Calu3 (cell line): ENCODE measurements at regions not wholly inside any gene's neighbourhood (a gene's known extent, or its start where the extent isn't known, plus 50 kb on each side); places are given as distances from the start of the nearest gene placed in this dataset.
"Not testable (repeated sequence)": the region's sequence is repeated elsewhere in the genome, so short reads cannot be mapped to it uniquely, and the experiment has no call there.

Experiments used
- BruUV-seq: library from RNA; stranded (reverse); fragments of 400-500 nt; replicated peaks from 2 replicates; lab custom pipeline; 2021; lab: Mats Ljungman, UMichigan
- CTCF ChIA-PET: fragments of 300-600 bp; sonication (Branson Sonifier 250); formaldehyde crosslinking; loops from one replicate; lab custom pipeline; 2022; ENCODE audit warnings: antibody characterized with exemption; lab: Charles Lee
- DNase-seq: peaks from one replicate; pipeline ENCODE4 v3.0.0; 2022
- H3K27ac Mint-ChIP-seq: one replicate; pipeline ENCODE4 v1.8.0; 2022; ENCODE audit warnings: mixed read lengths; ENCODE audit not compliant: unreplicated experiment
- H3K27me3 Mint-ChIP-seq: one replicate; pipeline ENCODE4 v1.8.0; 2022; ENCODE audit warnings: mixed read lengths; ENCODE audit not compliant: unreplicated experiment
- H3K36me3 Mint-ChIP-seq: one replicate; pipeline ENCODE4 v1.8.0; 2022; ENCODE audit warnings: mild to moderate bottlenecking, moderate library complexity, mixed read lengths; ENCODE audit not compliant: insufficient read depth, unreplicated experiment
- H3K4me1 Mint-ChIP-seq: one replicate; pipeline ENCODE4 v1.8.0; 2022; ENCODE audit warnings: mild to moderate bottlenecking, low read depth, mixed read lengths; ENCODE audit not compliant: unreplicated experiment
- H3K4me3 Mint-ChIP-seq: one replicate; pipeline ENCODE4 v1.8.0; 2022; ENCODE audit warnings: mild to moderate bottlenecking, low read depth, moderate library complexity, mixed read lengths; ENCODE audit not compliant: unreplicated experiment
- H3K9me3 Mint-ChIP-seq: one replicate; pipeline ENCODE4 v1.8.0; 2022; ENCODE audit warnings: low read depth, mixed read lengths; ENCODE audit not compliant: unreplicated experiment
- CTCF ChIP-seq: fragments of 200-600 bp; IDR thresholded peaks from one replicate; pipeline ENCODE4 v1.8.0; 2022; ENCODE audit warnings: antibody characterized with exemption; ENCODE audit not compliant: unreplicated experiment
- intact Hi-C: fragments of 100-400 bp; cut with micrococcal nuclease; formaldehyde crosslinking; loops from one replicate; pipeline ENCODE4 v1.10.0; 2022; ENCODE audit not compliant: unreplicated experiment

GRCh38 chr5:112534067-112534583 lies 115.0 kb upstream of the EPB41L4A start:
- no peaks in the 10 kb centered on the region for H3K36me3 Mint-ChIP-seq
- no peak overlapping the region for H3K27ac Mint-ChIP-seq
- DNase-seq: no peak
- no peaks in the 10 kb centered on the region for H3K9me3 Mint-ChIP-seq
- no peak overlapping the region for H3K4me3 Mint-ChIP-seq
- peaks cover 26% of the 10 kb centered on the region for H3K4me1 Mint-ChIP-seq
- CTCF ChIA-PET: interaction anchor here (1.0 to 1.5 kb wide), 7 partner anchors 11 to 114 kb away, joined by 3 to 14 read pairs (median 3); no protein-coding TSS in a partner anchor
- intact Hi-C loops: no loop called here
- H3K27me3 Mint-ChIP-seq: no peaks in the 10 kb centered on the region
- no TSS peak for BruUV-seq
- TF ChIP-seq CTCF: no peak

DNA sequence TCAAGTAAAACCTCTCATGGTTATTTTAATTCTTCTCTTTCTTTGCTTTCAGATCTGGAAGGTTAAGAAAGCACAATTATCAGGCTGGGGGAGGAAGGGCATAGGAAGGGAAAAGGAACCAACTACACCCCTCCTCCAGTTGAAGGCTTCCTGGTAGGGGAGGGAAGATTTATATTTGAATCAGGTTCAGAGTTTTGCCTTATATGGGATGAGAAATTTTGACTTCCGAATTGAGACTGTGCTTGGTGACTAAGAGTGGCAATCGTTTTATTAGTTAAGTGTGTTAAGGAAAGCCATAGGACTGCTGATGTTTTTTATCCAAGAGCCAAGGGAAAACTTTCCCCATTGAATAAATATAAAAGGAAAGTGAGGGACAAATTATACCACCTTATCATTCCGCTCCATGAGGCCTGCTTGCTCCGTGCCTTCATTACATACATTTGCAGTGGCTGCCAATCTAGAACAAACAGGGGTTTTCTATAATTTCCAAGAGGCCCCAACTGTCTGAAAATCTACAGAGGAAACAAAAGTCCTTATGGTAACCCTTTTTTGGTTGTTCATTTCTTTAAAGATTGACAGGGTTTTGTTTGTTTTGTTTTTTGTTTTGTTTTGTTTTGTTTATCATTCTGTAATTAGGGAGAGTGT lies 115.7 kb upstream of the EPB41L4A start:
- Mint-ChIP-seq H3K36me3 (no peaks in the 10 kb centered on the region), H3K4me3 (no peak overlapping the region), H3K4me1 (peaks cover 26% of the 10 kb centered on the region), H3K27ac (no peak overlapping the region), H3K27me3 (no peaks in the 10 kb centered on the region), H3K9me3 (no peaks in the 10 kb centered on the region)
- TF ChIP-seq CTCF: no peak
- intact Hi-C loops: no loop called here
- DNase-seq: no peak
- CTCF ChIA-PET: no interaction called here
- no TSS peak for BruUV-seq

DNA sequence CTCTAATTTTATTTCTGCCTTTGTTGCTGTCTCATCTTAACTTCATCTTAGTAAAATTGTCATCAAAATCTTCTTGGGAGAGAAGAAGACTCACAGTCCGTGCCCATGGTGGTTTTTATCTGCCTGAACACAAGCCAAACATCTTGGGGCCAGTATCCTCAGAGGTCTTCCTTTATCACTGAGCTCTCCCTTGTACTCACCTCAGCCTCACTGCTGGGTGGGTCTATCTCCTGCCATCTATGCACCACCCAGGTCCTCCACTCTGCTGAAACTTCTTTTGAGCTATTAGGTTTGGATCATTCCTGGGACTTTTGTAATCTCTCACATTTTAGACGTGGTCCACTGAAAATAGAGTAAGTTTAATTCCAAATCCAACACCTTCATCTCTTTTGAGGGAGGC lies 116.3 kb upstream of the EPB41L4A start:
- BruUV-seq: no TSS peak
- no peaks in the 10 kb centered on the region for H3K9me3 Mint-ChIP-seq
- no peak overlapping the region for H3K4me3 Mint-ChIP-seq
- intact Hi-C loops: no loop called here
- no peak for TF ChIP-seq CTCF
- peaks cover 26% of the 10 kb centered on the region for H3K4me1 Mint-ChIP-seq
- H3K27ac Mint-ChIP-seq: no peak overlapping the region
- CTCF ChIA-PET: no interaction called here
- H3K27me3 Mint-ChIP-seq: no peaks in the 10 kb centered on the region
- DNase-seq: no peak
- no peaks in the 10 kb centered on the region for H3K36me3 Mint-ChIP-seq

GRCh38 chr5:112544558-112544957 lies 125.5 kb upstream of the EPB41L4A start:
- H3K27ac Mint-ChIP-seq, H3K36me3 Mint-ChIP-seq, intact Hi-C loops, BruUV-seq, CTCF ChIA-PET, H3K4me3 Mint-ChIP-seq, DNase-seq, H3K9me3 Mint-ChIP-seq: not testable (repeated sequence)
- Mint-ChIP-seq H3K27me3 (peaks cover 12% of the 10 kb centered on the region), H3K4me1 (peaks cover 17% of the 10 kb centered on the region)

DNA sequence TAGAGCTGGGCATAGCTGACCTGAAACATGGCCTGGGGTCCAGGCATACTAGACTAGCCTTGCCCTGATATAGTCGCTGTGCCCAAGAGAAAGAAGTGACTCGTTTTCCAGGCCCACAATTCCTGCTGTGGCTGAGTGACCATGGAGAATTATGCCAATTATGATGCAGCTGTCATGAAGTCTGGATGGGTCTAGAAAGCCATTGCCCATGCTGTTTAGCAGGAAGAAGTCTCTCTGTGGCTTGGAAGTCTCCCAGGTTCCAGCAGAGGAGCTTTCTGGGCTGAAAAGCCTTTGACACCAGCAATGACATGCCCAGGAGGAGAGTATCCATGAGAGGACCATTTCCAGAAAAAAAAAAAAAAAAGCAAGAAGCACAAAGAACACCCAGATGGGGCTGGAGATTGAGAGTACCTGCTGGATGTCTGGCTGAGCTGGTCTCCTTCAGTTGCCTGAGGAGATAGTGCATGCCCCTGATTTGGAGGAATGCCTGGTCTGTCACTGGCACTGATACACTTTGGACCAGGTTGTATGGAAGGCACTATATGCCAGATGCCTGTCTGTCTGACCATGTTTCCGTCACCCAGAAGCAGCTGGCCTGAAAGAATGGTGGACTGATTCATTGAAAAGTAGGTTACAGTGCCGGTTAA lies 128.0 kb upstream of the EPB41L4A start:
- H3K36me3 Mint-ChIP-seq: no peaks in the 10 kb centered on the region
- DNase-seq: no peak
- BruUV-seq: no TSS peak
- peaks cover 23% of the 10 kb centered on the region for H3K4me1 Mint-ChIP-seq
- no peak overlapping the region for H3K4me3 Mint-ChIP-seq
- H3K27ac Mint-ChIP-seq: no peak overlapping the region
- peaks cover 12% of the 10 kb centered on the region for H3K27me3 Mint-ChIP-seq
- no peaks in the 10 kb centered on the region for H3K9me3 Mint-ChIP-seq
- CTCF ChIA-PET: interaction anchor here (1.4 kb wide), 1 partner anchor 14 kb away, joined by 5 read pairs; no protein-coding TSS in a partner anchor
- no peak for TF ChIP-seq CTCF
- intact Hi-C loops: no loop called here
